HFF-Myc (cell line): ENCODE measurements at regions not wholly inside any gene's neighbourhood (a gene's known extent, or its start where the extent isn't known, plus 50 kb on each side); places are given as distances from the start of the nearest gene placed in this dataset.

ENCODE experiments used
- DNase-seq: peaks from one replicate; pipeline ENCODE4 v3.0.0-alpha.2; 2011; ENCODE audit warnings: low read depth; ENCODE audit errors: extremely low read depth
- H3K4me3 ChIP-seq: replicated peaks from 2 replicates; pipeline ENCODE4 v1.5.1; 2011; ENCODE audit warnings: low read depth, mild to moderate bottlenecking, control low read depth, low read length
- TF ChIP-seq, protein P1 (sequence below): IDR thresholded peaks from 2 replicates; pipeline ENCODE4 v1.5.1; 2012; ENCODE audit warnings: mild to moderate bottlenecking, low read depth, low read length, control low read depth; ENCODE audit errors: missing control alignments

DNA sequence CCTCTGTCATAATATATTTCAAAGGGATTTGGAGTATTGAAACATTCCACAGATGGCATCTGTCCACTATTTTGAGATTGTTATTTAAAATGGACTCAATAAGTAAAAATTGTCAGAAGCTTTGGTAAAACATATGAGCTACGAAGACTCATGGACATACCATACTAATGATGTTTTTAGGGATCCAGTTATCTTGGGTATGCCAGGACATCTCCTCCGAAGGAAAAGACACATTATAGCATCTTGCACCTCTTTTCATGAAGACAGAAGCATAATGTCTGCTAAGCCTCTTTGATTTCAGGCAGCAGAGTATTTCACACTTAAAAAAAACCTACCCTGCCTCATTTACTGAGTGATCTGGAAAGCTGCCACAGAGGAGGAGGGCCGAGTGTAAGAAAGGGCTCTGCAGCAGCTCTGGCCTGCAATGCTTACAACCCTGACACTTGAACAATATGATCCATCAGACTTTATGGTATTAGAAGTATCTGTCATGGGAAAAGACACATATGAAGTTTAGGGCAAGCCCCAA is 284.8 kb downstream of the TUSC7 start:
- DNase-seq: no peak
- H3K4me3 ChIP-seq: no peak overlapping the region
- TF ChIP-seq, protein P1, sequence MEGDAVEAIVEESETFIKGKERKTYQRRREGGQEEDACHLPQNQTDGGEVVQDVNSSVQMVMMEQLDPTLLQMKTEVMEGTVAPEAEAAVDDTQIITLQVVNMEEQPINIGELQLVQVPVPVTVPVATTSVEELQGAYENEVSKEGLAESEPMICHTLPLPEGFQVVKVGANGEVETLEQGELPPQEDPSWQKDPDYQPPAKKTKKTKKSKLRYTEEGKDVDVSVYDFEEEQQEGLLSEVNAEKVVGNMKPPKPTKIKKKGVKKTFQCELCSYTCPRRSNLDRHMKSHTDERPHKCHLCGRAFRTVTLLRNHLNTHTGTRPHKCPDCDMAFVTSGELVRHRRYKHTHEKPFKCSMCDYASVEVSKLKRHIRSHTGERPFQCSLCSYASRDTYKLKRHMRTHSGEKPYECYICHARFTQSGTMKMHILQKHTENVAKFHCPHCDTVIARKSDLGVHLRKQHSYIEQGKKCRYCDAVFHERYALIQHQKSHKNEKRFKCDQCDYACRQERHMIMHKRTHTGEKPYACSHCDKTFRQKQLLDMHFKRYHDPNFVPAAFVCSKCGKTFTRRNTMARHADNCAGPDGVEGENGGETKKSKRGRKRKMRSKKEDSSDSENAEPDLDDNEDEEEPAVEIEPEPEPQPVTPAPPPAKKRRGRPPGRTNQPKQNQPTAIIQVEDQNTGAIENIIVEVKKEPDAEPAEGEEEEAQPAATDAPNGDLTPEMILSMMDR: no peak

DNA sequence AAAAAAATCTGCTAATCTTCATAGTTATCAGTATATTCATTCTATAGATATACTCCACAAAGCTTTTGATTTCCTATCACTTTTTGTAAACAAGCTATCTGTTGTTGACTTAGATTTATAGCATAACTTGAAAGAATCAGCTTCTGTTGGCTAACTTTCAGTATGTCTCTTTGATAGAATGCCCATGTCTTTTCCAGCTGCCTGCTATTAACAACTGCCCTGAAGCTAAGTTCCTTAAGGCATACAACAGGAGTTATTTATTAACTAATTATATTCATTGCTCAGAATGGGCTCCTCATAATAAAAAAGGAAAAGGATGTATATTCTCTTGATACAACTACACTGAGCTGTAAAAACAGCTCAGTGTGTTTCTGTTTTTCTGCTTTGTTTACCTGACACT is 293.9 kb downstream of the TUSC7 start:
- no peak overlapping the region for H3K4me3 ChIP-seq
- no peak for DNase-seq
- TF ChIP-seq, protein P1: no peak

DNA sequence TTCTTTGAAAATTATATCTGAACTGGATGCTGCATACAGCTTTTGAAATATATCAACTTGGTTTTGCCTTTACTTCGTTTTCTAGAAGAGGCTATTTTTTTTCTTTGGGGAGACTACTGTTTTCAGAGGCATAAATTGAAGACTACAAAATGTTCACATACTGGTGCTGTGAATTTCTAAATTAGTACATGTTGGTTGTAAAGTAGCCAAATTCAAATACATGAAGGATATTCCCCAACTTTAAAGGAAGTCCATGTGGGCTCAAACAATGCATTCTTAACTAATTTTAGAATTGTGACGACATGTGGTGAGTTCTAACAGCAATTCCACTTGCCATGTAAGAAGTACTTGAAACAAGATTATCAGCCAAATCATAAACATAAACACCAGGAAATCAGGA is 295.7 kb downstream of the TUSC7 start:
- H3K4me3 ChIP-seq: no peak overlapping the region
- DNase-seq: no peak
- TF ChIP-seq, protein P1: no peak

DNA sequence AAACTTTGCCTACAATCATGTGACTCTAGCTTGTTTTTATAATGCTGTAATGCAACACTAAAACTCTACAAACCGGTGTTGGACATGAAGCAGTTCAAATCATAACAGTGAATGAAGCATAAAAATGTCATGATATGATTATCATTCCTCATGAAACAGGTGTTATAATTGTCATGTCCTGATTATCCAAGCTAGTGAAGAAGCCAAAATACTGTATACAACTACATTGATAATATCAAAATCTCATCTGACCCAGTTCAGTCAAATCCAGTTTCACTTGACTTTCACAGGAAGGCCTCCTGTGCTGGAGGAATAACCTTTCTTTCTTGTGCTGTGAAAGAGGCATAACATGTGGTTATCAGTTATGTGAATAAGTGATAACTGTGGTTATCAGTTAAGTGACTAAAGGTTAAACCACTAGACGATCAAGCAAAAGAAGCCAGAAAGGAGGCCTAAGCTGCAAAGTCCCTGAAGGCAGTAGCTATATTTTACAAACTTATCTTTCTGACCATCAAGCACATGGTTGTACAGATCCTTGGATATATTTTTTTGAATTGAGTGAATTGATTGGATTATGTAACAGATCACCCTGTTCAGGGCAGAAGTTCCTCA is 296.4 kb downstream of the TUSC7 start:
- TF ChIP-seq, protein P1: no peak
- no peak overlapping the region for H3K4me3 ChIP-seq
- no peak for DNase-seq

DNA sequence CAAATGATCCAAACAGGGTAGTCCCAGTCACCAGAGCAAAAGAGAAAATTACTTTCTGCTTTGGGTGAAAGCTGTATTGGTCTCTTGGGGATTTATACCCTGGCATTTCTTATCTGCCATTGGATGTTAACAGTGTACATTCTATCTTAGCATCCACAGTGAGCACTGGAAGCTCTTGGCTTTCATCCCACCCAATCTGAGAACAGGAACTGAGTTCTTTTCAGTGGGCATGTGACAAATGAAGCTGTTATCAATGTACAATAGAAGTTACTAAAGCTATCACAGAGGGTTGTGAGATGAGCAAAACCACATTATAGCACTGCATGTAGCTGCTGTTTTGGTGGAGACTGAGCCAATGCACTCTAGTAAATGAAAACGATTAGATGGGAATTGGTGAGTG is 300.7 kb downstream of the TUSC7 start:
- TF ChIP-seq, protein P1: no peak
- no peak overlapping the region for H3K4me3 ChIP-seq
- no peak for DNase-seq

DNA sequence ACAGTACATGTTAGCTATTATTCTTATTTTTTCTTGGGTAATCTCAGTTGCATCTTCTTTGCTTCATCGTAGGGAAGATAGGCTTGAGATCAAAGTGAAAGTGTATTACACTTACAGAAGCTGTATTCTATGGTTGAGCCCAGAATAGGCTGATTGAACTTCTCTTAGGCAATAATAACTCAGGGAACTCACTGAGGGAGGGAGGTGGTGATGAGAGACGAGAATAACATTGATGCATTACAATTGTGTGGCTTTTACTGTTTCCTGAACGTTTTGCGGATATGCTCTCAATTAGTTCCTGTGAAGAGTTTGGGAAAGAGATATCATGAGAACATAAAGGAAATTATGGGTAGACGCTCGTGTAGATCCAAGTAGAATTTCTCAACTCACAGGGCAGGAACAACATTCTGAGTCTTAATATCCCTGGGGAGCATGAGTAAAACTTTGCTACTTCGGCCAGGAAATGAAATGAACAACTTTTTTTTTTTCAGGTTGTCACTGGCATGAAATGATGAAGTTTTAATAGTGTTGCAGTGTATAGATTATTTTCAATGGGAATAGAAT is 302.2 kb downstream of the TUSC7 start:
- no peak for DNase-seq
- TF ChIP-seq, protein P1: no peak
- H3K4me3 ChIP-seq: no peak overlapping the region
